HCT116 (cell line): ENCODE measurements at regions not wholly inside any gene's neighbourhood (a gene's known extent, or its start where the extent isn't known, plus 50 kb on each side); places are given as distances from the start of the nearest gene placed in this dataset.

ENCODE experiments used
- ATAC-seq: fragments of 200-7000 bp; cut with Tn5 transposase; 2 replicates; pipeline ENCODE4 v1.9.1; 2020; ENCODE audit warnings: mild to moderate bottlenecking, moderate library complexity
- BruUV-seq: library from RNA; stranded (reverse); fragments of 400-500 nt; replicated peaks from 2 replicates; lab custom pipeline; 2021; lab: Mats Ljungman, UMichigan
- CTCF ChIA-PET: fragments of 300-600 bp; sonication (Branson Sonifier 250); formaldehyde crosslinking; loops from one replicate; lab custom pipeline; 2021; ENCODE audit warnings: antibody characterized with exemption; lab: Charles Lee
- POLR2A ChIA-PET: fragments of 300-600, 350-600 bp; sonication (Branson Sonifier 250); formaldehyde crosslinking; loops from one replicate; lab custom pipeline; 2021; ENCODE audit warnings: antibody characterized with exemption; lab: Charles Lee
- RAD21 ChIA-PET, 2 experiments: fragments of 300-600 bp; sonication (Branson Sonifier 250); formaldehyde crosslinking; loops; one replicate each; lab custom pipeline; 2023; ENCODE audit warnings: low total read pairs in 2 of 2; ENCODE audit not compliant: uncharacterized antibody in 2 of 2, unreplicated experiment in 2 of 2, low non-redundant PET in 1 of 2; lab: Charles Lee
- DNase-seq: peaks from one replicate; pipeline ENCODE4 v3.0.0-alpha.2; 2010; ENCODE audit warnings: low read depth, low spot score
- H2AFZ ChIP-seq: fragments of 200-600 bp; shearing (Covaris generic), sonication (generic); 2 replicates; pipeline ENCODE4 v1.6.1; 2017; ENCODE audit warnings: low read depth, mixed run types, mixed read lengths, antibody characterized with exemption, low read length; ENCODE audit not compliant: poor library complexity, severe bottlenecking
- H3K27ac ChIP-seq: 2 replicates; pipeline ENCODE4 v1.5.1; 2012; ENCODE audit warnings: low read depth, low read length
- H3K27me3 ChIP-seq: fragments of 200-600 bp; sonication (generic); 2 replicates; pipeline ENCODE4 v1.6.1; 2016; ENCODE audit warnings: mixed run types, low read length, mixed read lengths; ENCODE audit not compliant: insufficient read depth
- H3K36me3 ChIP-seq, 2 experiments: fragments of 200-500 bp in 1 of 2; fragments of 200-600 bp in 1 of 2; sonication (Bioruptor generic) in 1 of 2; sonication (generic) in 1 of 2; 2 replicates each; pipeline versions ENCODE4 v1.5.1 to v1.6.1; 2014 to 2016; ENCODE audit warnings: low read length in 2 of 2, inconsistent platforms in 1 of 2, mixed read lengths in 1 of 2, mixed run types in 1 of 2; ENCODE audit not compliant: insufficient read depth in 2 of 2, control insufficient read depth in 1 of 2
- H3K4me1 ChIP-seq, 2 experiments: fragments of 200-600 bp in 1 of 2; sonication (generic) in 1 of 2; 2 replicates each; pipeline versions ENCODE4 v1.5.1 to v1.6.1; 2012 to 2017; ENCODE audit warnings: low read length in 2 of 2, inconsistent platforms in 1 of 2, mild to moderate bottlenecking in 1 of 2, mixed read lengths in 1 of 2, mixed run types in 1 of 2, moderate library complexity in 1 of 2; ENCODE audit not compliant: insufficient read depth in 2 of 2, control insufficient read depth in 1 of 2
- H3K4me2 ChIP-seq: fragments of 200-600 bp; sonication (generic); 2 replicates; pipeline ENCODE4 v1.6.1; 2017; ENCODE audit warnings: mixed run types, low read length, mixed read lengths
- H3K4me3 ChIP-seq, 2 experiments: fragments of 200-600 bp in 1 of 2; sonication (generic) in 1 of 2; replicated peaks in 1 of 2; 2 replicates each; pipeline ENCODE4 v1.5.1; 2011 to 2016; ENCODE audit warnings: low read length in 2 of 2, control low read depth in 1 of 2, low read depth in 1 of 2, mild to moderate bottlenecking in 1 of 2, mixed read lengths in 1 of 2, mixed run types in 1 of 2
- H3K79me2 ChIP-seq: fragments of 200-600 bp; sonication (generic); 2 replicates; pipeline ENCODE4 v1.6.1; 2017; ENCODE audit warnings: mild to moderate bottlenecking, mixed run types, low read length, moderate library complexity, mixed read lengths; ENCODE audit not compliant: insufficient read depth
- H3K9ac ChIP-seq: fragments of 200-600 bp; sonication (generic); 2 replicates; pipeline ENCODE4 v1.6.1; 2016; ENCODE audit warnings: low read length, mixed read lengths
- H3K9me2 ChIP-seq: fragments of 200-600 bp; sonication (generic), shearing (Covaris generic); 2 replicates; pipeline ENCODE4 v1.6.1; 2017; ENCODE audit warnings: mixed run types, mild to moderate bottlenecking, moderate library complexity; ENCODE audit not compliant: insufficient read depth
- H3K9me3 ChIP-seq, 2 experiments: fragments of 200-500 bp in 1 of 2; fragments of 200-600 bp in 1 of 2; sonication (Bioruptor generic) in 1 of 2; sonication (generic) in 1 of 2; 2 replicates each; pipeline ENCODE4 v1.6.1; 2014 to 2017; ENCODE audit warnings: low read length in 2 of 2, mixed read lengths in 2 of 2, inconsistent platforms in 1 of 2, low read depth in 1 of 2, mild to moderate bottlenecking in 1 of 2, mixed run types in 1 of 2, moderate library complexity in 1 of 2; ENCODE audit not compliant: control insufficient read depth in 1 of 2, insufficient read depth in 1 of 2
- H4K20me1 ChIP-seq: fragments of 200-600 bp; sonication (generic), shearing (Covaris generic); 2 replicates; pipeline ENCODE4 v1.6.1; 2017; ENCODE audit warnings: mixed run types, mild to moderate bottlenecking, moderate library complexity; ENCODE audit not compliant: insufficient read depth
- ATF3 ChIP-seq: IDR thresholded peaks from 2 replicates; pipeline ENCODE4 v1.6.1; 2012
- CBX3 ChIP-seq: IDR thresholded peaks from 2 replicates; pipeline ENCODE4 v1.6.1; 2012; ENCODE audit warnings: low read depth
- CEBPB ChIP-seq: IDR thresholded peaks from 2 replicates; pipeline ENCODE4 v1.6.1; 2012; ENCODE audit warnings: low read depth
- CTCF ChIP-seq, 3 experiments: fragments of 200-600 bp in 1 of 3; sonication (generic) in 1 of 3; IDR thresholded peaks in 2 of 3; conservative IDR thresholded peaks in 1 of 3; 2 replicates each; pipeline ENCODE4 v1.5.1; 2012 to 2017; ENCODE audit warnings: low read depth in 2 of 3, low read length in 2 of 3, antibody characterized with exemption in 1 of 3, borderline replicate concordance in 1 of 3, control low read depth in 1 of 3, mild to moderate bottlenecking in 1 of 3, mixed read lengths in 1 of 3, mixed run types in 1 of 3, moderate library complexity in 1 of 3; ENCODE audit not compliant: insufficient read depth in 1 of 3
- EGR1 ChIP-seq: IDR thresholded peaks from 2 replicates; pipeline ENCODE4 v1.6.1; 2012; ENCODE audit warnings: low read depth
- ELF1 ChIP-seq: IDR thresholded peaks from 2 replicates; pipeline ENCODE4 v1.6.1; 2012; ENCODE audit warnings: low read depth, borderline replicate concordance
- EZH2 ChIP-seq: fragments of 200-600 bp; sonication (generic); IDR thresholded peaks from 2 replicates; pipeline ENCODE4 v1.6.1; 2017; ENCODE audit warnings: antibody characterized with exemption, mixed run types
- EZH2phosphoT487 ChIP-seq: fragments of 200-600 bp; IDR thresholded peaks from 2 replicates; pipeline ENCODE4 v1.6.1; 2018; ENCODE audit warnings: antibody characterized with exemption, borderline replicate concordance
- FOSL1 ChIP-seq: IDR thresholded peaks from 2 replicates; pipeline ENCODE4 v1.6.1; 2012; ENCODE audit warnings: low read depth
- JUND ChIP-seq: IDR thresholded peaks from 2 replicates; pipeline ENCODE4 v1.6.1; 2012
- RAD21 ChIP-seq: IDR thresholded peaks from 2 replicates; pipeline ENCODE4 v1.6.1; 2012; ENCODE audit warnings: low read depth, mild to moderate bottlenecking
- TCF7L2 ChIP-seq: IDR thresholded peaks from 2 replicates; pipeline ENCODE4 v1.7.0; 2011; ENCODE audit warnings: borderline replicate concordance, inconsistent platforms; ENCODE audit not compliant: insufficient read depth, insufficient read length; ENCODE audit errors: extremely low read depth
- YY1 ChIP-seq: IDR thresholded peaks from 2 replicates; pipeline ENCODE4 v1.6.1; 2011; ENCODE audit warnings: low read length, low read depth, moderate library complexity, mild to moderate bottlenecking; ENCODE audit not compliant: insufficient replicate concordance; ENCODE audit errors: extremely low read depth
- ZBTB33 ChIP-seq: IDR thresholded peaks from 2 replicates; pipeline ENCODE4 v1.6.1; 2011; ENCODE audit warnings: mild to moderate bottlenecking, low read length, moderate library complexity; ENCODE audit not compliant: insufficient replicate concordance; ENCODE audit errors: extremely low read depth
- ZNF274 ChIP-seq: fragments of 200-500 bp; sonication (Bioruptor generic); IDR thresholded peaks from 2 replicates; pipeline ENCODE4 v1.6.1; 2014; ENCODE audit warnings: mild to moderate bottlenecking, low read depth, low read length, inconsistent platforms
- intact Hi-C: fragments of 100-400 bp; cut with micrococcal nuclease; formaldehyde crosslinking; loops from 2 replicates; pipeline ENCODE4 v1.10.0; 2022
- TF ChIP-seq, protein P1 (sequence below): IDR thresholded peaks from 2 replicates; pipeline ENCODE4 v1.6.1; 2012; ENCODE audit warnings: low read depth

DNA sequence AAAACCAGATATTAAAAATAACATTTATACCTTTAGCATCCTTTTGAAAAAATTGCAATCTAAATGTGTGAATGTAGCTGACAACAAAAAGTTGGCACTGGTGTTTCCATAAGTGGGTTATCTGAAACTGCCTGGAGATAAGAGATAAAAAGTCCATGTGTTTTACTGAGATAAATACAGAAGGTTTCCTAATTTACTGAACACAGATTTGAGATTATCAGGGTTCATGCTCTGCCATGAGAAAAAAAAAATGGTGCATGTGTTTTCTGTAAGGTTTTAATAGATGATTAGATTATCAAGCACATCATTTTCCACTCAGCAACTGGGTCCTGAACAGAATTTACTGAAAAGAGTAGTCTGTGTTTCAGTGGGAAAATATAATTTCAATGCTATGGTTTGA is 326.2 kb upstream of the SLIT2 start:
- Histone ChIP-seq H3K27me3 (no peaks in the 10 kb centered on the region), H3K9ac (no peak overlapping the region), H2AFZ (no peak overlapping the region), H3K36me3 (no peaks in the 10 kb centered on the region), H3K79me2 (no peaks in the 10 kb centered on the region), H4K20me1 (no peaks in the 10 kb centered on the region), H3K9me3 (no peaks in the 10 kb centered on the region), H3K27ac (no peak overlapping the region), H3K4me1 (no peaks in the 10 kb centered on the region), H3K4me2 (no peak overlapping the region), H3K9me2 (no peaks in the 10 kb centered on the region), H3K4me3 (no peak overlapping the region)
- TF ChIP-seq EZH2 (no peak), ELF1 (no peak), EZH2phosphoT487 (no peak), RAD21 (no peak), CTCF (IDR thresholded peaks at IDR 0.05 in 2 of 3, conservative IDR thresholded peaks at IDR 0.05 in 1 of 3; ENCODE audit: borderline replicate concordance in 1 of 3, insufficient read depth in 1 of 3, low read depth in 2 of 3, low read length in 2 of 3) (no peak), ZBTB33 (no peak), CBX3 (no peak), CEBPB (no peak), TCF7L2 (no peak), ATF3 (no peak), EGR1 (no peak), YY1 (no peak), FOSL1 (no peak), ZNF274 (no peak), JUND (no peak)
- TF ChIP-seq, protein P1, sequence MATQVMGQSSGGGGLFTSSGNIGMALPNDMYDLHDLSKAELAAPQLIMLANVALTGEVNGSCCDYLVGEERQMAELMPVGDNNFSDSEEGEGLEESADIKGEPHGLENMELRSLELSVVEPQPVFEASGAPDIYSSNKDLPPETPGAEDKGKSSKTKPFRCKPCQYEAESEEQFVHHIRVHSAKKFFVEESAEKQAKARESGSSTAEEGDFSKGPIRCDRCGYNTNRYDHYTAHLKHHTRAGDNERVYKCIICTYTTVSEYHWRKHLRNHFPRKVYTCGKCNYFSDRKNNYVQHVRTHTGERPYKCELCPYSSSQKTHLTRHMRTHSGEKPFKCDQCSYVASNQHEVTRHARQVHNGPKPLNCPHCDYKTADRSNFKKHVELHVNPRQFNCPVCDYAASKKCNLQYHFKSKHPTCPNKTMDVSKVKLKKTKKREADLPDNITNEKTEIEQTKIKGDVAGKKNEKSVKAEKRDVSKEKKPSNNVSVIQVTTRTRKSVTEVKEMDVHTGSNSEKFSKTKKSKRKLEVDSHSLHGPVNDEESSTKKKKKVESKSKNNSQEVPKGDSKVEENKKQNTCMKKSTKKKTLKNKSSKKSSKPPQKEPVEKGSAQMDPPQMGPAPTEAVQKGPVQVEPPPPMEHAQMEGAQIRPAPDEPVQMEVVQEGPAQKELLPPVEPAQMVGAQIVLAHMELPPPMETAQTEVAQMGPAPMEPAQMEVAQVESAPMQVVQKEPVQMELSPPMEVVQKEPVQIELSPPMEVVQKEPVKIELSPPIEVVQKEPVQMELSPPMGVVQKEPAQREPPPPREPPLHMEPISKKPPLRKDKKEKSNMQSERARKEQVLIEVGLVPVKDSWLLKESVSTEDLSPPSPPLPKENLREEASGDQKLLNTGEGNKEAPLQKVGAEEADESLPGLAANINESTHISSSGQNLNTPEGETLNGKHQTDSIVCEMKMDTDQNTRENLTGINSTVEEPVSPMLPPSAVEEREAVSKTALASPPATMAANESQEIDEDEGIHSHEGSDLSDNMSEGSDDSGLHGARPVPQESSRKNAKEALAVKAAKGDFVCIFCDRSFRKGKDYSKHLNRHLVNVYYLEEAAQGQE: no peak
- POLR2A ChIA-PET: no interaction called here
- ATAC-seq: no peak
- BruUV-seq: no TSS peak
- DNase-seq: no peak
- intact Hi-C loops: no loop called here
- CTCF ChIA-PET: no interaction called here
- RAD21 ChIA-PET: no interaction called here
